ENCODE measurements at regions not wholly inside any gene's neighbourhood (a gene's known extent, or its start where the extent isn't known, plus 50 kb on each side); places are given as distances from the start of the nearest gene placed in this dataset.
A peak's percentile ranks its signal among the peaks of the same experiment; 100 is the strongest.
"Not testable (repeated sequence)": the region's sequence is repeated elsewhere in the genome, so short reads cannot be mapped to it uniquely, and the experiment has no call there.

DNA sequence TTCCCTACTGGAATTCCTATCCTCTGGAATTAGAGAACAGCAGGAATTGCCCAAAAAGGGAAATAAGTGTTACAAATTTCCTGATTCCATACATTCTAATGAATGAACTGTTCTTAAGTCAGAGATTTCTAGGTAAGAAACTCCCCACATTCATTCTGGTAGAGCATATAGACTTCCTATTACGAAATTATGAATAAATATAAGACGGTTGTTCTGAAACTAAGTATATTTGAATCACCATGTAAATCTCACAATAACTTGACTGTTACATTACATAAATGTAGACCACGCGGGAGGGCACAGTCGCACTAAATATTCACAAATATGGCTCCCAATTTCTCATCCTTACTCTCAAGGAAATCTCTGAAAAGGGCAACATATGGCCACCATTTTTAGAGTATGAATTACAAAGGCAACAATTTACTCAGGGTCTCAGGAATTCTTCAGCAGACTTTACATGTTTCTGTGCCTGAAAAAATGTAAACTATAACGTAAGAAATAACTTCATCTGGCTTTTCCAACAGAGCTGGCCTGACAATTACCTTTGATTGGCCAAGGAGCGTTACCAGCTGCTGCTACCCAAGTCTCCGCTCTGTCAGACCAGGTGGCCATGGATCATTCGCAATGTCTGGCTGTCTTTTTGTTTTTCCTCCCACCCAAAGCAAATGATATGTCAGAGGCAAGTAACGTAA, 115.8 kb downstream of the MPP7 start:
- no peak for DNase-seq

DNA sequence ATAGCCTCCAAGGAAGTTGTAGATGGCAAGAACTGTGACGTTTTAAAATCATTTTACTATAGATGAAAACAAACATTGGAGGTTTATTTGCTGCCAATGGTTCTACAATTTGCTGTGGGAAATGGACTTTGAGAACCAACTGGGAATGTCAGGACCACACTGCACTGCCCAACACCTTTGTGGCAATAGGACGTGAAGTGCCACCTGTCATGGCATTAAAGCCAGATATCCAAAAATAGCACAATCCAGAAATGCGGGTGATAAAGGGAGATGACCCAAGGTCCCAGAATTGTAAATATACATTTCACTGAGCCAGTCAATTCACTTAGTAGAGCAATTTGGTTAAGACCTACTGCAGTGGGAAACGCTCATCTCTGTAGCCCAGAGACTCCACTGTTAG, 116.4 kb downstream of the MPP7 start:
- no peak for DNase-seq

DNA sequence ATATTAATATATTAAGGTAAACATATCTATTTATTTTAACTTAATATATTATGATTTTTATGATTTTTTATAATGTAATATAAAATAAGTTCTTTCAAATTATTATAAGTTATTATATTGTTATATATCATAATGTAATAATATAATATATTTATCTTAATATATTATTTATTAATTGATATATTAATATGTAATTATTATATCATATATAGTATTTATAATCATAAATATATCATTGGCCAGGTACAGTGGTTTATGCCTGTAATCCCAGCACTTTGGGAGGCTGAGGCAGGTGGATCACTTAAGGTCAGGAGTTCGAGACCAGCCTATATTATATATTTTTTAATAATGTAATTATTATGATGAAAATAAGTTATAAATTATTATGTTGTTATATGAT, 118.1 kb downstream of the MPP7 start:
- no peak for DNase-seq

- DNase-seq: peak; percentile 20
Observed at GRCh38 chr10:28181478-28182096, 121.3 kb downstream of the MPP7 start.

DNA sequence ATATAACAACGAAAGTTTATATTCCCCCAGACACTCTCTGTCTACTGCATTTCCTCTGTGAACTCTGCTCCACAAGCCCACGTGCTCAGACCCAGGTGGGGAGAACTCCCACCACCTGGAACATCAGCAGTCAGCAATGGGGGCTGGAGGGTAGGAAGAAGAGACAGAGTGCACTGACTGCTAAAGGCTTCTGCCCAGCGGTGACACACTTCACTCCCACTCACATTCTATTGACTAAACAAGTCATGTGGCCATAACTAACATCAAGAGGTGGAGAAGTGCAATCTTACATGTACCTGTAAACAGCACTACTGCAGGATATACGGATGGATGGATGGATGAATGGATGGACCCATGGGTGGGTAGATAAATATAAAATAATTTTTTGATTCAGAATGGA, 122.2 kb downstream of the MPP7 start:
- DNase-seq: peak; percentile 88

DNA sequence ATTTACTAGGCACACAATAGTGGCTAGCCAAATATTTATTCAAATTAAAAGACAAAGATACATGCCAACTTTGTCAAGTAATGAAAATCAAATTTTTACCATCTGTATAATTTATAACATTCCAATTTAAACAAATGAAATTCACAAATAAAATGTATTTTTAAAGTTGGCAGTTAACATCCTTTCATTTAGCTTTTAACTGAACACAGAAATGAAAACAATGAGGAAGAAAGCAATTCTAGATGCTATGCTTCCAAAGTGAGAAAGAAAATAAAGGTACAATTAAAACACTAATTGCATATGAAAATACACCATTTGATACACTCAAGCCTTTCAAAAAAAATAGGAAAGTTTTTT, 123.1 kb downstream of the MPP7 start:
- no peak for DNase-seq

- DNase-seq: peak; percentile 56
Observed at GRCh38 chr10:28179006-28179742, 123.7 kb downstream of the MPP7 start.

DNA sequence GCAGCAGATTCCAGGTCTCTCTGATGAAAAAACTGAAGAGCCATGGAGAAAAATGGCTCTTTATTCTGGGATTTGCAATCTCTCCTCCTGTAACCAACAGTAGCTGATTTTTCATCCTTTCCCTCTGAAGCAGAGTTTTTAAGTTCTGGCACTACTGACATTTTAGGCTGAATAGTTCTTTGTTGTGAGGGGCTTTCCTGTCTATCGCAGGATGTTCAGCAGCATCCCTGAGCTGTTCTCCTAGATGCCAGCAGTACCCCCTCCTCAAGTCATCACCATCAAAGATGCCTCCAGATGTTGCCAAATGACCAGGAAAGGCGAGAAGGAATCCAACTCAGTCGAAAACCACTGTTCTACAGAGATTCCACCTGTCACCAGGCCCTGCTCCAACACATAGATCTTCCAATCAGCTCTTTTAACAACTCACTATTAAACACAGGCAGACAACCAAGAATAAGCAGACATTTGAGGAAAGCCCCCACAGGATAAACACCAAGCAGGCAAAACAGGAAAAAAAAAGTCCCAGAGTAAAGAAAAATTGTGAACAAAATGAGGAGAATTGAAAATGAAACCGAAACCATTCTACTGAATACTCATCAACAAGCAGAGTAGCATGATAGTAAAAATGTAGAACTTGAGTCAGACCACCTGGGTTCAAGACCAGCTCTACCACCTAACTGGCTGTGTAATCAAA, 124.8 kb downstream of the MPP7 start:
- DNase-seq: no peak

GRCh38 chr10:28176498-28176897, 126.4 kb downstream of the MPP7 start:
- DNase-seq: not testable (repeated sequence)

DNA sequence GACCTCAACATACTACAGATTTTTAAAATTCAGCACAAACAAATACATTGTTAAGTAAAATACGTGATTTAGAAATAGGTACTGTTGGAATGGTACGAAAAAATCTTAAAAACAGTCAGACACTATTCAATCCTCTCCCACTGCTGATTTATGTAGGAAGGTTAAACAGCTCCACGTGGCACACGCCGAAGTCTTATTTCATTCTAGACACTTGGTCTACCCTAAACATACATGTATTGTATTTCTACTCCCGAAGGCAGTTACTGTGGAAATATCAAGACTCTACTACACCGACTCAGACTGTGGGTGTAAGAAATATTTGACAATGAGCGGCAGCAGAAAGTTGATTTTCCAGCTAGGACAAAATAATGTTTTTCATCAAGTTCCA, 130.6 kb downstream of the MPP7 start:
- DNase-seq: no peak

DNA sequence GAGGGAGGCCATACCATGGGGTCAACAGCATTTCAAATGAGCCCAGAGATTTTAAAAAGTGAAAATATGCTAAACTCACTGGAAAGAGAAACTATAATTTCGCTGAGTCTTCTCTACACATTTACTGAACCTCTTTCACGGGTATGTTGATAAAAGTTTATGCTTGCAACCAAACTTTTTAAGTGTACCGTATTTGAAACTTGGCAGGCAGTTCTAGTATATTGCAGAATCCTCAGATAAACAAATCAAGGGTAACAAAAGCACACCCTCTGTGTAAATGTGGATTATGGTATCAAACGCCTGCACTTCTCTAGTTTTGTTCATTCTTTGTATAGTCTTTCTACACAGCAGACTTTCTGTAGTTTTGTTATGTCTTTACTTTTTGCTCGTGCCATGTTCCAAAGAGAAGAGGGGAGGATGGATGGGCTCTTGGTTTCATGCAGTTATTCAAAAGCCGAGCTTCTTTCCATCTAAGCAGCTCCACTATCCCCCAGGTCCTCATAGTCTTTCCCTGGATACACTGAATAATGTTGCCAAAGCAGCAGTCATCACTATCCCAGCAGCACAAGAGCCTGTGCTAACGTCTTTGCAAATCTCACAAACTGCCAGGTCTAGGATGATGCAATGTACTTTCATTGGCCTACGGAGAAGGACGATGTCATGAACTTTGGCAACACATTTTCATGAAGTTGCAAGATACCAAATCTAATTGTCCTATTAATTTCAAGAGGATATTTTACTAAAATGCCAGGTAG, 131.2 kb downstream of the MPP7 start:
- DNase-seq: no peak

DNA sequence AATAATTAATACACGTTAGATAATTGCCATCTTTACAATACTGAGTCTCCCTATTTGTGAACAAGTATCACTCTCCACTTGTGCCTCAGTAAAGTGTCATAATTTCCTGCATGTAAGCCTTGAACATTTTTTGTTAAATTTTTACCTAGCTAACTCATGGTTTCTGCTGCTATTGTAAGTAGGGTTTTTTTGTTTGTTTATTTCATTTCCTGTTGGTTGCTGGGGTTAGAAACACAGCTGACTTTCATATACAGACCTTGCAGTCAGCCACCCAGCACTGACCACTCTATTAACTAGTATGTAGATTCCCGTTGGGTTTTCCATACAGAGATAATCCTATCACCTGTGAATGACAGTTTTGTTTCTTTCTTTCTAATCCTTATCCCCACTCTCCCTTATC, 133.3 kb downstream of the MPP7 start:
- no peak for DNase-seq

DNA sequence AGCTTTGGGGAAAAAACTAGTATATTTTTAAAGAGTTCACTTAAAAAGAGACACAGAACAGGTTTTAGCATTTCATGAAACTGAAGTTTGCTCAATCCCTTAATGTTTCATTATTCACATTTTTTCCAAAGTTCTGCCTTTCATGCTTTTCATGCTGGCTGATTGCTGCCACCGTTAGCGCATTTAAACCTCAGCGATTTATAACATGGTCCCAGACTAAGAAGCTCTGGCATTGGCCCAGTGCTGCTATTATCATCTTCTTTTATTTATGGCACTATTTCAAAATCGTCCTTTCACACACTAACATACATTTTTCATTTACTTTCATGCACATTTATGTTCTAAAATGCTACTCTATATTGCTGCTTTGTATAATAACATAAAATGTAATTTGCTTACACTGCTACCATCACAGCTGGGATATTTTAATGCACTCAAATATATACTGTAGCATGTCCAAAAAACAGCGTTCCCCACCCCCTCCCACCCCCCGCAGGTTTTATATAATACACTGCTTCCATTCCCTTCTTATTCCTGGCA, 141.9 kb downstream of the MPP7 start:
- no peak for DNase-seq

- DNase-seq: no peak
Observed at GRCh38 chr10:28157379-28157778, 145.5 kb downstream of the MPP7 start.

- no peak for DNase-seq
Observed at GRCh38 chr10:28155726-28156125, 147.1 kb downstream of the MPP7 start.

DNA sequence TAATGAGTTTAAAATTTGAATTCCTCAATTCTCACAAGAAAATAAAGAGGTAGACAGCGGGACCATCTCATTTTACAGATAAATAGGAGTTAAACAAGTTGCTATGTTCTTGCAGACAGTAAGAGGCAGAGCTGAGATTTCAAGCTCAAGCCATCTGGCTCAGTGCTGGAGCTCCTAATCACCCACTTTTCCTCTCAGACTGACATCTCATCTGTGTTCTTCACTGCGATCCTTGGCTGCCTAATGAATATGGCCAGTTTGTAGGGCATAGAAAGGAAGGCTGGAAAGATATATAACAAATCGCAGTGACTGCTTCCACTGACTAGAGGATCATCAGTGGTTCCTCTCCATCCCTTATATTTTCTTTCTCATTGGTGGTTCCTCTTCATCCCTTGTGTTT, 151.2 kb downstream of the MPP7 start:
- DNase-seq: no peak

DNA sequence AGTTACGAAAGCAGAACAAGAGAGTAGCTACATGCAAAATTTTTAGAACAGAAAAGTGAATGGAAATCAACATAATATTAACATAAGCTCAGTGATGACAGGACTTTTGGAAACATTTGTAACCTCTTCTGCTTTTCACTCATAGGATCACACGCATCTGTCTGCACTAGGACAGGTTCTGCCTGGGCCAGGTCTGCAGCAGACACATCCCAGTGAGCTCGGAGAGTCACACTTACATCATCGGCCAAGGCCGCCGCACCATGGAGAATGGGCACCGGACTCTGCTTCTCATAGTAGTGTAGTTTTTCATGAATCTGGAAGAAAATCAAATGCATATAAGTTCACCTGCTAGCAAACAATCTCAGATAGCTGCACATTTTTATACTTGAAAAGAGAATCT, 150.9 kb upstream of the ODAD2 start:
- DNase-seq: no peak

DNA sequence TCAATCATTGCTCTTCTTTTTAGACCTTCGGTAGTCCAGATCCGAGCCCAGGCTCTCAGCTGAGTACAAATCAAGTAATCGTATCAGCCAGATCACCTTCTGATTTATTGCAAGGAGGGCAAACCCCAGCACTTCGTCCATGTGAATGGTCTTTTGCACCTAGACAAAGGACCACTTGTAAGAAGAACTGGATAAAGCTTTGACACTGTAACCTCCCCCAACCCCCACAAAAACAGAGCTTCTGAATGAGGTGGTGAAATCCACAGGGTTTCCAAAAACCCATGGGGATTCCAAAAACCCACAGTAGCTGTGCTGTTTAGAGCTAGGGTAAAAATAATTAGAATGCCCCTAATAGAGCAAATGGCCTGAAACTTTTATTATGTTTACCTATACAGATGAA, 148.8 kb upstream of the ODAD2 start:
- no peak for DNase-seq

GRCh38 chr10:28139138-28139537, 140.3 kb upstream of the ODAD2 start:
- no peak for DNase-seq

DNA sequence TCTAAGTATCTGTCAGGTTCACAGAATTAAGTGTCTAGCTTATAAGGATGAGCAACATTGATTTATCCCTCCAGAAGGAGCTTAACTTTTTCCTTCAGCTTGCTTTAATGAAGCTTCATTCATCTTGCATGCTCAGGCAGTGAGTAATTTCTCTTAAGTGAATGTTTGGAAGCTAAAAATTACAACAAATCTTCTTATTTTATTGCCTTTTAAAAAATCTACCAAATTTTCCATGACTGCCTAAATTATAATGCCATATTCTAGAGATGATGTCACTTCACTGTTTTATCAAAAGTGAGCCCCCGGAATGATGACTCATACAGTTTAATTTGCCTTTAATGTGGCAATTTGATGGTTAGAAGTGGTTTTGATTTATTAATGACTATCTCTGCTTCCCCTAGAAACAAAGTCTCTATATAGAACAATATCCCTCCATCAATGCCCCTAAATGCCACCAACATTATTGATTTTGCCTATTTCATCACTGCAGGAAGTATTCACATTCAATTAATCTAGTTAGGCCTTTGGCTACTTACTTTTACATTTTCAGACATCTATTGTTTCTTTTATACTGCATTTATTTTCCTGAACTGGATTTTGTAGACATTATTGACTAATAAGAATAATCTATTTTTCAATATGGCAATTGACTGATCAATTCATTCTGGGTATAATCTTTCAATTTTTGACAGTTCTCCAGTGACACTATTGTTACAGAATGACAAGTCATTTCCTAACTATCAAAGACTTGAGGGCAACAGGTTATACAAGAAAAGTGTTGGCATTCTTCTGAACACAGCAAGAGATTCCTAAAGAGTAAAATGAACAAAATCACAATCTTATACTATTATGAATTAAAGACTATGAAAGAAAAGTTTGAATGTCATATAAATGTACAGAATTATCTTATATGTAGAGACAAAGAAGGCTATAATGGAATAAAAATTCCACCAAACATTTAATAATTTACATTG, 139.3 kb upstream of the ODAD2 start:
- no peak for DNase-seq

DNA sequence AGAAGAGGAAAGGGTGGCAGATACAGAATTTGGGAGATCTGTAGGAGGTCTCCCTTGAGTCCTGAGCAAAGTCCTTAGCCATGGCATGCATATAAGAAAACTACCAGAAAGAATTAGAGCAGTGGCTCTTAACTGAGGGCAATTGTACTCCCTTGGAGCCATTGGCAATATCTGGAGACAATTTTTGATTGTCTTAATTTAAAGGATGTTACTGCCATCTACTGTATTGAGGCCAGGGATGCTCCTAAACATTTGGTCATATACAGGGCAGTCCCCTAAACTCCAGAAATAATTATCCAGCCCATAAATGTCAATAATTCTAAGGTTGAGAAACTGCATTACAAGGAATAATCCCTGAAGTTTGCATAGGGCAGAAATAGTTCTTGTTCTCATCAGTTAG, 136.4 kb upstream of the ODAD2 start:
- no peak for DNase-seq

DNA sequence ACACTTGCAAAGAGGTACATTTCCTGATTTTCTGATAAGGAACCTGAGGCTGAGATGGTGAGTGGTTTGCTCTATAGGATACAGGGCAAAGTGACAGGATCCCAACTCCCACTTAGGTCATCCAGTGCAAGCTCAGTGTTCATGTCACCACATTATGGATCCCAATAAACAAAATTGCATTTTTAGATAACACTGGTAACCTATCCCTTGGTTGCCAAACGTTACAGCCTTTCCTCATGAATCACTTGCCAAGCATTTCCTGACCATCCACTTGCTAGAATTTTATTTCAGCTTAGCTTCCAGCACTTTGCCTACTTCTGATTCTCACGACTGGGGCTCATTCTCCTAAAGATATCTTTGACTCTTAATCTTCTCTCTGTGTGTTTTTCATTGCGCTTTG, 131.4 kb upstream of the ODAD2 start:
- no peak for DNase-seq
